Heart right ventricle (tissue), 16 donors: ENCODE measurements at regions not wholly inside any gene's neighbourhood (a gene's known extent, or its start where the extent isn't known, plus 50 kb on each side); places are given as distances from the start of the nearest gene placed in this dataset.

ENCODE experiments used
- ATAC-seq, 8 donors: fragments of 200-7000 bp; cut with Tn5 transposase; one replicate each; pipeline ENCODE4 v1.9.1; 2020; ENCODE audit warnings: mild to moderate bottlenecking in 8 of 8, moderate library complexity in 8 of 8, moderate number of reproducible peaks in 1 of 8
- DNase-seq, 2 donors: peaks; one replicate each; pipeline ENCODE4 v3.0.0-alpha.2; 2020
- H3K27ac ChIP-seq, 10 donors: fragments of 200-600 bp; sonication (generic) in 2 of 10; one replicate each; pipeline versions ENCODE4 v1.5.0 to v1.8.0; 2020 to 2022; ENCODE audit warnings: mild to moderate bottlenecking in 3 of 10
- H3K27me3 ChIP-seq, 7 donors: fragments of 200-600 bp; one replicate each; pipeline ENCODE4 v1.8.0; 2021 to 2022; ENCODE audit warnings: mild to moderate bottlenecking in 2 of 7
- H3K36me3 ChIP-seq, 9 donors: fragments of 200-600 bp; sonication (generic) in 1 of 9; one replicate each; pipeline versions ENCODE4 v1.5.0 to v1.8.0; 2020 to 2022; ENCODE audit warnings: mild to moderate bottlenecking in 2 of 9
- H3K4me1 ChIP-seq, 9 donors: fragments of 200-600 bp; sonication (generic) in 1 of 9; one replicate each; pipeline versions ENCODE4 v1.5.0 to v1.8.0; 2020 to 2022; ENCODE audit warnings: mild to moderate bottlenecking in 4 of 9
- H3K4me3 ChIP-seq, 10 donors: fragments of 200-600 bp; sonication (generic) in 2 of 10; one replicate each; pipeline versions ENCODE4 v1.5.0 to v1.8.0; 2020 to 2022; ENCODE audit warnings: mild to moderate bottlenecking in 7 of 10, moderate library complexity in 2 of 10
- H3K9me3 ChIP-seq, 11 donors: fragments of 200-600 bp in 10 of 11; sonication (generic) in 2 of 11; one replicate each; pipeline versions ENCODE4 v1.5.0 to v1.8.0; 2013 to 2022; ENCODE audit warnings: mild to moderate bottlenecking in 2 of 11, control low read depth in 1 of 11, moderate library complexity in 1 of 11
- WGBS, 2 donors: extraction: QIAGEN DNeasy Blood & Tissue Kit; methylation state at CpG; one replicate each; pipeline ENCODE4 v1.1.7; 2013; ENCODE audit warnings: inconsistent platforms in 1 of 2; 5-methylcytosine and 5-hydroxymethylcytosine counted together
- intact Hi-C, 10 donors: fragments of 100-400 bp; cut with DNase I; formaldehyde crosslinking; loops; one replicate each; pipeline versions ENCODE4 v1.11.1 to v1.14.2; 2022
- TF ChIP-seq, protein P1 (sequence below), 9 donors: fragments of 200-600 bp; sonication (generic) in 2 of 9; IDR thresholded peaks; one replicate each; pipeline versions ENCODE4 v1.5.0 to v1.8.0; 2021 to 2022; ENCODE audit warnings: antibody characterized with exemption in 9 of 9, mild to moderate bottlenecking in 5 of 9, moderate library complexity in 1 of 9
- donor health status: Arrhythmogenic right ventricular cardiomyopathy.
- donor health status: ischemic (EF 13 %, LVEDD 7.1; RV severe dilation, severe dysfunction).
- donor health status: healthy with polysubstance abuse.
- donor health status: DM: no; HTN: yes; CAD: no.
- donor health status: DM: no; HTN: no; CAD: no.
- donor health status: ischemic (EF 25% LVEDD 6.9; RV normal size, moderate dysfunction).
- donor health status: ischemic (EF 25% LVEDD 5.7; RV mildly dilated, moderate dysfunction).
- donor health status: healthy.
- donor health status: DM: yes; HTN: yes; CAD: no.
- donor health status: Ischemic cardiomyopathy.
- donor health status: ischemic (EF 35%, LVEDD 5.7; RV mildly dilated, moderate dysfunction).
- donor health status: nonischemic (EF 11% LVEDD 7.7; RV severe dilation, severe dysfunction).
- donor health status: DM: yes; HTN: yes; CAD: no.
- donor health status: PGD.
- donor health status: ischemic (EF 29% LVEDD 5.4; RV normal size, mild dysfunction).
- donor health status: nonischemic (EF 23%, LVEDD 6.1; RV moderate dilation, normal function).

DNA sequence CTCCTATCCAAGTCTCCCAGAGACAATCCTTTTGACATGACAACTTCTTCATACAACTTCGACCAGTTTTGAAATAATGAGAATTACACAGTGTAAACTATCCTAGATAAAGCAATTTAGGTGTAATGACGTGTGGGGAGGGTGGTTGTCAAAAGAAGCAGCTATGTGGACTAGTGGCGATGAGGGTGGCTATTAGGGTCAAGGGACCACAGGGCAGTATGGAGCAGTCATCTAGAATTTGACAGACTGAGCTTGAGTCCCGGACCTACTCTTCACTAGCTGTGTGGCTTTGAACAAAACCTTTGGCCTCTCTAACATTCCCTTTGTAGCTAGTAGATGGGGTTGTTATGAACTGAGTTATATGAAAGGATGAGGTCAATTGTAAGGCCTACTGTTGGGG is 247.1 kb downstream of the HAPSTR1 start:
- Histone ChIP-seq H3K27ac (no peak overlapping the region), H3K4me1 (peaks cover 0 to 6% (median 0%) of the 10 kb centered on the region in 9 donors), H3K27me3 (no peaks in the 10 kb centered on the region), H3K4me3 (no peak overlapping the region), H3K9me3 (no peaks in the 10 kb centered on the region), H3K36me3 (no peaks in the 10 kb centered on the region)
- TF ChIP-seq, protein P1, sequence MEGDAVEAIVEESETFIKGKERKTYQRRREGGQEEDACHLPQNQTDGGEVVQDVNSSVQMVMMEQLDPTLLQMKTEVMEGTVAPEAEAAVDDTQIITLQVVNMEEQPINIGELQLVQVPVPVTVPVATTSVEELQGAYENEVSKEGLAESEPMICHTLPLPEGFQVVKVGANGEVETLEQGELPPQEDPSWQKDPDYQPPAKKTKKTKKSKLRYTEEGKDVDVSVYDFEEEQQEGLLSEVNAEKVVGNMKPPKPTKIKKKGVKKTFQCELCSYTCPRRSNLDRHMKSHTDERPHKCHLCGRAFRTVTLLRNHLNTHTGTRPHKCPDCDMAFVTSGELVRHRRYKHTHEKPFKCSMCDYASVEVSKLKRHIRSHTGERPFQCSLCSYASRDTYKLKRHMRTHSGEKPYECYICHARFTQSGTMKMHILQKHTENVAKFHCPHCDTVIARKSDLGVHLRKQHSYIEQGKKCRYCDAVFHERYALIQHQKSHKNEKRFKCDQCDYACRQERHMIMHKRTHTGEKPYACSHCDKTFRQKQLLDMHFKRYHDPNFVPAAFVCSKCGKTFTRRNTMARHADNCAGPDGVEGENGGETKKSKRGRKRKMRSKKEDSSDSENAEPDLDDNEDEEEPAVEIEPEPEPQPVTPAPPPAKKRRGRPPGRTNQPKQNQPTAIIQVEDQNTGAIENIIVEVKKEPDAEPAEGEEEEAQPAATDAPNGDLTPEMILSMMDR (IDR thresholded peaks at IDR 0.05) = no peak
- DNase-seq = no peak
- 87 to 90% methylated on average over 4 of the region's 4 CpGs for WGBS, 2 donors
- intact Hi-C loops = no loop called here
- no peak for ATAC-seq

DNA sequence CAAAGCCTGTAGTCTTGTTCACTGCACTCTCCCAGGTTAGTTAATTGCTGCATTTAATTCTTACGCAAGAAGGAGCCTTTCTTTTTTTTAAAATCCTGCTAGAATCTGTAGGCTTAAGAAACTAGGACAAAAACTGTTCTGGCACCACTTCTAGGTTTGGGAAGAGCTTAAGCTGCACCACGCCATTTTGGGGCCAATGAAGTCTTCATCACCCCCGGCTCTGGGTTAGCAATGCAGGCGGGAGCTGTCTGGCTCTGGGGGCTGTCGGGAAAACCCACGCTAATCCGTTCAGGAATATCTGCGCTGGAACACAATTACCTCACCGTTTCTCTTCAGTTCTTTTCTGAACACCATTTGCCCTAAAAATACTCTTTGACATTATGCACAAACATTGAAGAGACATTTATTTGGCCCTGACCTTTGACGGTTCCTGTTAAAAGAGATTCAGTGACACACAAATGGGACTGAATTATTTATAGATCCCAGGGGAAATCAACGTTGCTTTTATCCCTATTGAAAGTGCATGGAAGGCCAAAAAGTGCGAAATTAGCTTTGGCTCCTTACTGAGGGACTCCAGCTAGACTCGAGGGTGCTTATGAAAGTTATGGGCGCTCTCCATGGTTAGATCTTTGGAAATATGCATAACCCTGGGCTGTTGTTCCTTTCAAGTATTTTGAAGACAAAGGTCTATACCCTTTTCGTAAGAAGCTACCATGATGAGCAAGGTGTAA is 249.2 kb downstream of the HAPSTR1 start:
- DNase-seq = no peak
- intact Hi-C loops = no loop called here
- peak in 1 of 8 donors; percentile 45 for ATAC-seq
- Histone ChIP-seq H3K27me3 (no peaks in the 10 kb centered on the region), H3K36me3 (no peaks in the 10 kb centered on the region), H3K4me1 (peaks cover 0 to 6% (median 0%) of the 10 kb centered on the region in 9 donors), H3K27ac (no peak overlapping the region), H3K4me3 (no peak overlapping the region), H3K9me3 (no peaks in the 10 kb centered on the region)
- TF ChIP-seq, protein P1 (IDR thresholded peaks at IDR 0.05) = no peak
- 61 to 72% methylated on average over 15 of the region's 15 CpGs for WGBS, 2 donors

DNA sequence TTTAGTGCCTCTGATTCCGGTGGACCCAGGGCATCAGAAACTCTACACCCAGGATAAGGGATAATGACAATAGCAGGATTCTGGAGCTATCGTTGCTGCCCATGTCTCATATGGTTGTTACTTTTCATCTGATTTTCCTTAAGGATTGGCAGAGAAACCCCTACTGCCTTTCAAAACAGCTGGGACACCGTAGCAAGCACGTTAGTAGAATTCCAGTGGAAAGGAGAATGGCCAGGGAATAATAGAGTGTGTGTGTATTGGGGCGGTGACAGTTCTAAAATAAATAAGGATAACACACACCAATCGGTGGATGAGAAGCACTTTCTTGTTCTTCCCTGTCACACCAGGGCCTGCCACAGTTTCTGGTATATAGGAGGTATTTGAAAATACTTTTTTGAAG is 251.8 kb downstream of the HAPSTR1 start:
- no peaks in the 10 kb centered on the region for H3K27me3 ChIP-seq
- no peak overlapping the region for H3K27ac ChIP-seq
- H3K4me1 ChIP-seq = peaks cover 0 to 5% (median 0%) of the 10 kb centered on the region in 9 donors
- H3K9me3 ChIP-seq = peaks cover 0 to 19% (median under 1%) of the 10 kb centered on the region in 11 donors
- DNase-seq (no peak), ATAC-seq (no peak)
- H3K4me3 ChIP-seq = no peak overlapping the region
- intact Hi-C loops = no loop called here
- 30 to 38% methylated on average over 6 of the region's 6 CpGs for WGBS, 2 donors
- TF ChIP-seq, protein P1 (IDR thresholded peaks at IDR 0.05) = no peak
- H3K36me3 ChIP-seq = no peaks in the 10 kb centered on the region

DNA sequence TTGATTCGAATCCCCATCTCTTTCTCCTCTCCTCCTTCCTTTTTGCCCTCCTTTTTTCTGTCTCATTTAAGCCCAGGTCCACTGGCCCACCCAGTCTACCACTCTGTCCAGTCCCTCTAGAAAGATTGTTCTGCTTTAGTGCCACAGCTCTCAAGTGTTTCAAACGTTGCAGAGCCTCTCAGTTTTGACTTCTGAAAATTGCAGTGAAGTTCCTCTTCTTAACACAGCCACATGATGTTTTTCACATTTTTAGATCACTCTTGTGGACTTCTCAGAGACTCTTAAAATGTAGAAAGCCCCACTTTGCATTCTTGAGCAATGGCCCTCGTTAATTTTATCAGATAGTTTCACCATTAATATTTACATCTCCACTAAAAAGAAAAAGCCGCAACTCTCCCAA is 253.1 kb downstream of the HAPSTR1 start:
- WGBS, 2 donors = 59 to 60% methylated on average over 4 of the region's 4 CpGs
- ATAC-seq (no peak), DNase-seq (no peak)
- intact Hi-C loops = no loop called here
- H3K4me3 ChIP-seq = no peak overlapping the region
- TF ChIP-seq, protein P1 (IDR thresholded peaks at IDR 0.05) = no peak
- H3K4me1 ChIP-seq = peaks cover 0 to 5% (median 0%) of the 10 kb centered on the region in 9 donors
- H3K27me3 ChIP-seq = no peaks in the 10 kb centered on the region
- no peaks in the 10 kb centered on the region for H3K36me3 ChIP-seq
- H3K27ac ChIP-seq = no peak overlapping the region
- H3K9me3 ChIP-seq = peaks cover 0 to 31% (median 10%) of the 10 kb centered on the region in 11 donors
